GM20000 (cell line): ENCODE measurements at regions not wholly inside any gene's neighbourhood (a gene's known extent, or its start where the extent isn't known, plus 50 kb on each side); places are given as distances from the start of the nearest gene placed in this dataset.

Experiments
- DNase-seq: peaks from one replicate; pipeline ENCODE4 v3.0.0; 2012; ENCODE audit warnings: low spot score
- CTCF ChIP-seq: IDR thresholded peaks from 2 replicates; pipeline ENCODE4 v1.5.1; 2012; ENCODE audit warnings: mild to moderate bottlenecking, control low read depth; ENCODE audit errors: extremely low read depth, missing control alignments

GRCh38 chrX:97985096-97985495, 1101.4 kb downstream of the RPA4 start:
- TF ChIP-seq CTCF, result no peak
- no peak for DNase-seq

GRCh38 chrX:97987979-97988378, 1104.3 kb downstream of the RPA4 start:
- TF ChIP-seq CTCF, result no peak
- DNase-seq, result no peak

- TF ChIP-seq CTCF, result no peak
- DNase-seq, result no peak
These were observed 1112.1 kb downstream of the RPA4 start for GRCh38 chrX:97995834-97996233.

- DNase-seq, result no peak
- TF ChIP-seq CTCF, result no peak
These were observed 1145.0 kb downstream of the RPA4 start for GRCh38 chrX:98028691-98029090.

- DNase-seq, result no peak
- TF ChIP-seq CTCF, result no peak
These were observed 1146.2 kb downstream of the RPA4 start for GRCh38 chrX:98029861-98030260.

- no peak for TF ChIP-seq CTCF
These were observed 1173.5 kb downstream of the RPA4 start for GRCh38 chrX:98057176-98057575.

GRCh38 chrX:98065151-98065550, 1181.4 kb downstream of the RPA4 start:
- no peak for TF ChIP-seq CTCF
- no peak for DNase-seq

More at GRCh38 chrX:98057176-98057575, 1173.5 kb downstream of the RPA4 start:
- no peak for DNase-seq
